ENCODE measurements at regions not wholly inside any gene's neighbourhood (a gene's known extent, or its start where the extent isn't known, plus 50 kb on each side); places are given as distances from the start of the nearest gene placed in this dataset.

DNA sequence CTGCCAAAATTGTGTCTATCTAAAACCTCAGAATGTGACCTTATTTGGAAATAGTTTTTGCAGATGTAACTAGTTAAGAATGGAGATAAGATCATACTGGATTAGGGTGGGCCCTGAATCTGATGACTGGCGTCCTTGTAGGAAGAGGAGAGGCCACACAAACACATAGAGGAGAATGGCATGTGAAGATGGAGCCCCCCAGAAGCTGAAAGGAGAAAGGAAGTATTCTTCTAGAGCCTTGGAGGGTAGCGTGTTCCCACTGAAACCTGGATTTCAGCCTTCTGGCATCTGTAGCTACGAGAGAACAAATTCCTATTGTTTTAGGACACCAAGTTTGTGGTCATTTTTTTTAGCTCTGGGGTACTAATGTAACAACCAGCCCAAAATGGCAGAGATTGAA lies 423.0 kb upstream of the TPM1 start:
- DNase-seq: no peak

DNA sequence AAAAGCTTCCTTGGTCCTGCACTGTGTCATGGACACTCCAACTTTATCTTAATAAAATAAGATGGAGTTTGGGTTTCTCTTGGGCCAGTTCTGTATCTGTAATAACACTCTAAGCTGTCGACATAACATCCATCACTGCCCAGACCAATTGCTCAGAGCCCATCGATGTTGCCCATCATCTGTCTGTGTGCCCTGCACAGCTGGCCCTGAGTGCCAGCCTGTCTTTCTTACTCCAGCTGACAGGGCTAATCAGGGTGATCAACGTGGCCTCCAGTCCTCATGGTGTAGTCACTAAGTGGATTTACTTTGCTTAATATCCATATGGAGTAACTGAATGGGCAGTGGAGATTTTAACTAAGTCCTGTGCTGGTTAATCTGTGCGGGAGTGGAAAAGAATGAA lies 419.8 kb upstream of the TPM1 start:
- no peak for DNase-seq

DNA sequence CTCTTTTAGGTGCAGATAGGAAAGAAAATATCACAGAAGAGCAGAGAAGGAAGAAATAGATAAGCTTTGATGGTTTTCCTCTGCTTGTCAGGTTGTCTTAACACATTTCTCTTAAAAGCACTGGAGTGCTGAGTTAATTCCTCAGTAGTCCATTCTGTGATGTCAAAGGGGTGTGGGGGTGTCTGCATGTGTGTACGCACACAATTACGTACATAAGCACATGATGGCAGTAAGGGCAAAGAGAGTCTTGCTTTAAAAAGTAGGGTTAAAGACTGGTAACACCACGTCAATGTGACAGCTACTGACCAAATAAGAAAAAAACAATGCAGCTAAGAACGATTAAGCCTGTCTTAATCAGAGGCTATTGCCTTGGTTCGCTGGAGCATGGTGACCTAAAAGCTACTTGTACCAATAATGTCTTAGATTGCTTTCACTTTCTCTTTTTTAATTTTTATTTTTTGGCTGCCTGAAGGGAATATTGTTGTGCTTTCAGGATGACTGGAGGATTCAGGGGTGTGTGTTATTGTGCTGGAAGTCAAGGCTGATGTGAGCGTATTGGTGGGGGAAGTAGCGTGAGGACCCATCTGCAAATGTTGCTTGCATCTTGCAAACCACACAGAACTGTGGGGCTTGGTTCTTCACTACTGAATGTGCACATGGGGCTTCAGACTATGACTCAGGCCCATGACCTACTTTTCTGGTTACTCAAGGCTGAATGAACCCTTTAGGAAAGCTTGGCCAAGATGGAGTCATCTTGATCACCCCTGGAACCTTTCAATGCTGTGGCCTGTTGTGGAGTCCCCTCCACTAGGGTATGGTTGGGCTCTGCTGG lies 417.8 kb upstream of the TPM1 start:
- no peak for DNase-seq

DNA sequence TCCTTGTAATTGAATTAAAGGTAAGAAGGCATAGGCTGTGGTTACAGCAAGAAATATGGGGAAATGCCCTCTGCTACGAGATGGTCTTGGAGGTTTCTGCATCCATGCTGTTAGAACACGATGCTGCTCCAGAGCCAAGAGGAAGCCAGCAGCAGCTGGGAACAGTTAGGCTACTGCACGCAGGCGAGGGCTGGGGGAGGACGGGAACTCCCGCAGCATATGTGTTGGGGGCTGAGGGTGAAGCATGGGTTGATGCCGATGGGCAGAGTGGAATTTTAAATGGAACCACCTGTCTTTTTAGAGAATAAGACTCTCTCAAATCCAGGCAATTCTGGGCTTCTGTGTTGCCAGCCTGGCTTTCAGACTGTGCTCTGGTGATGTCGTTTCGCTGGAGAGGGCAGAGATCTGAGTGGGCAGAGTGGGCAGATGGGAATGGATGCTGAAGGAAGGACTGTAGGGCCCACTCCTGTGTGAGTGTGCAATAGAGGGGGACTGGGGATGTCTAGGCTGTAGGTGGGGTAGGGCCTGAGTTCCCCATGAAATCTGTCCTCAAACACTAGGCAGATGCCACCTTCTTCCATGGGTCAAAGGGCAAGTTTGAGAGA lies 417.0 kb upstream of the TPM1 start:
- no peak for DNase-seq

DNA sequence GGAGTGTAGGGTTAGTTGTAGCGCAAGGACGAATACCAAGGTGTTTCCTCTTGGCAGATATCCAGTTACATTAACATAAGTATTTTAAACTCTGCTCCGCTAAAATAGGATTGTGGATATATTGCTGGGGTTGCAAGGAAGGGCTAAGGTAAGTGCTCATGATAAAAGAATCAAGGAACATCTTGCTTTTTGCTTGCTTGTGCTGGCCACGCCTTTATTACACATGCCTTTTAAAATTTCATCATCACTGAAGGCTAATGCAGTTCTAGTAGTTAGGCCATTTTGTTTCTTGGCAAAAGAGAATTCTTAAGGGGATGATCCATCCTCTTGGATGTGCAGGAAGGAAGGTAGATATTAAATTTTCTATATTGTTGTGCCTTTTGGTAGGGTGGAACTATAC lies 415.6 kb upstream of the TPM1 start:
- DNase-seq: no peak

DNA sequence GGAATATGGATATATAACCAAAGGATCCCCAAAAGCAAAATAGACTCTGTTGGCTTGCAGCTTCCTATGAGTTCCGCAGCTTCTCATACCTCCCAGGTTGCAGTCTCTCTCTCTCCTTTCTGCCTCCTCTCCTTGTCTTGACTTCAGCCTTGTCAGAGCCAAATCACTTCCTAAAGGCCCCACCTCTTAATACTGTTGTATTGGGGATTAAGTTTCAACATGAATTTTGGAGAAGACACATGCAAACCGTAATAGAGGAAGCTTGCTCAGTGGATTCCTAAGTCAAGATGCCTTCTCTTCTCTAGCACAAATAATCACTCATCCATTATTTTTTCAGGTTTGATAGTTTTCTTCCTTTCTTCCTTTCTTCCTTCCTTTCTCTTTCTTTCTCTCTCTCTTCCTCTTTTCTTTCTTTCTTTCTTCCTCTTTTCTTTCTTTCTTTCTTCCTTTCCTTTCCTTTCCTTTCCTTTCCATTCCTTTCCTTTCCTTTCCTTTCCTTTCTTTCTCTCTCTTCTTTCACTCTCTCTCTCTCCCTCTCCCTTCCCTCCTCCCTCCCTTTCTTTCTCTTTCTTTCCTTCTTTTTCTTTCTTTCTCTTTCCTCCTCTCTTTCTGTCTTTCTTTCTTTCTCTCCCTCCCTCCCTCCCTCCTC lies 411.3 kb upstream of the TPM1 start:
- no peak for DNase-seq

DNA sequence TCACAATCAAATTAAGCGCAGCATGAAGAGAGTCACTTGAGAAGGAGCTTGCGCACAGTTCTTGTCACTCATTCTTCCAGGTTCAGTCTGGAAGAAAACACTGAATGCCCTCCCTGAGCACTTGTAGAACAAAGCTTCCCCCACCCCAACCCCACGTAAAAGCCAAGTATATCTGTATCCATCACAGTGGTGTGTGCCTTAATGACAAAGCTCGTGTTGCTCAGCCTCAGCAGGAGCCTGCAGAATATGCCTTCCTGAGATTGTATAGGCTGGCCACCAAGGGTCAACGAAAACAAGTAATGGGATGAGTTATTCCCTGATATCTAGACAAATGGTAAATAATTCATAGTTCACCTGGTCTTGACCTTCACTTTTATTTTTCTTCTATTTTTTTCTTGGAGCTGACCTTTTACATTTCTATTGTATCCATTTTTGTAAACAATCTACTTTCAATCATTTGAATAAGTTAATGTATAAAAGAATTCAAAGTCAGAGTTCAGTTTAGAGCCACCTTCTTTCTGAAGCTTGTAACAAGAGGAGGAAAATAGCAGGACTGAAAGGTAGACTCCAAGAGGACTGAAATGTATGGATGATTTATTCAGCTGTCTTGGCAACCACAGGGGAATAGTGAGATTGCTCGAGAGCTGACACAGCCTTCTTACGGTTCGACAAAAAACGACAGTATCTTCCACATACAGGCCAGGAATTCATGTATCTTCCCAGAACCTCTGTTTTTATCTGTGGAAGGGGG lies 405.5 kb upstream of the TPM1 start:
- no peak for DNase-seq

DNA sequence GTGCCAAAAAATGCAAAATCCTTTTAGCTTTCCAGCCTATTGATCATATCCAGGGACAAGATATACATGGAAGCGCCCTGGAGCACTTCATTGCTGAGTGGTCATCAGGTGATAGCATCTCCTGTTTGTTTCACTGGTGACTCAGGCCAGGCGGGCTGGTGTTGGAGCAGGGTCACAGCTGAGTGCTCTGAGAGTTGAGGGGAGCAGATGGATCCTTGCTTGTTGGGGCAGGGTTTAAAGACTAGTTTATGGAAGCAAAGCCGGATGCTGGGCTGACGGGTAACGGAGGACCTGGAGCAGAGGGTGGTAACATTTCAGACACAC lies 405.0 kb upstream of the TPM1 start:
- DNase-seq: no peak

DNA sequence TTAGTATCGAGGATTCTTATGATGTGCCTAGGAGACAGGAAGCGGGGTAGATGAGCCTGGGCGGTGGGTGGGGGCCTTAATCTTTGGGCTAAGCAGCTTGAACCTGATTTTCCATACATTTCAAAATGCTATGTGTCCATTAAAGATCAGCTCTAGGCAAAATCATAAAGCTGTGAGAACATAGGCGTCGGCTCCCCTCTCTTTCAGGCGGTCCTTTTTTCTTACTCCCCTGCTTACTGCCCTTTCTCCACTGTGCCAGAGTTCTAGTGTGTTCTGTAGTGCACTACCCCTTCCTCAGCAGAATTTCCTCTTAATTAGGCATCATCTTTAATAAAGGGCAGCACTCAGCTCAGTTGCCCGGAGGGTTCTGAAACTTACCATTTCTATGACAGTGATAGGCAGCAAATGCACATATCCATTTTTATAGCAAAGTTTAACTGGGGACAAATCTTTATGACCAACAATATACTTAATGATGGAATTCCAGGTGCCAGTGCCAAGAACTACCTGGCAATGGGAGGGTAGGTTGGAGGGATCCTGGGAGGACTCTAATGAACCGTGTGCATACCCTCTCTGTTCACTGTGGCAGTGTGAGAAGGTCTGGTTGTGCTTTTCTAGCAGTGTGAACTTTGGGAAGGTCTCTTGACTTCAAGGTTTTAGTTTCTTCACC lies 404.5 kb upstream of the TPM1 start:
- DNase-seq: no peak

DNA sequence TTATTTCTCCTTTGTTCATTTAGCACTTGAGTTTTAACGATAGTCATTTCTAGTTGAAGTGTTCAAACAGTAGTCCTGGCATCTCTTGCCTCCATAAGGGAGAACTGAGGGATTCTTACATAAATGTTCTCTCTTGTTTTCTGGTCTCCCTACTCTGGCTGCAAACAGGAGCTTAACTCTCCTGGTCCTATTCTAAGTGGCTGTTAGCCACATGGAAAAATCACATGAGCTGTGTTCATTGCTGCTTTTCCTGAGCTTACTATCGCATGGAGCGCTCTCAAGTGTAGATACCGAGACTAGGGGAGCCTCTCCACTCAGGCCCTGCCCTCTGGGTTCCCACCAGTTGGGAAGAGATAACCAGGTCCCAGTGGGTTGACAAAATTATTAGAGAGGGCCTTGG lies 403.1 kb upstream of the TPM1 start:
- no peak for DNase-seq

DNA sequence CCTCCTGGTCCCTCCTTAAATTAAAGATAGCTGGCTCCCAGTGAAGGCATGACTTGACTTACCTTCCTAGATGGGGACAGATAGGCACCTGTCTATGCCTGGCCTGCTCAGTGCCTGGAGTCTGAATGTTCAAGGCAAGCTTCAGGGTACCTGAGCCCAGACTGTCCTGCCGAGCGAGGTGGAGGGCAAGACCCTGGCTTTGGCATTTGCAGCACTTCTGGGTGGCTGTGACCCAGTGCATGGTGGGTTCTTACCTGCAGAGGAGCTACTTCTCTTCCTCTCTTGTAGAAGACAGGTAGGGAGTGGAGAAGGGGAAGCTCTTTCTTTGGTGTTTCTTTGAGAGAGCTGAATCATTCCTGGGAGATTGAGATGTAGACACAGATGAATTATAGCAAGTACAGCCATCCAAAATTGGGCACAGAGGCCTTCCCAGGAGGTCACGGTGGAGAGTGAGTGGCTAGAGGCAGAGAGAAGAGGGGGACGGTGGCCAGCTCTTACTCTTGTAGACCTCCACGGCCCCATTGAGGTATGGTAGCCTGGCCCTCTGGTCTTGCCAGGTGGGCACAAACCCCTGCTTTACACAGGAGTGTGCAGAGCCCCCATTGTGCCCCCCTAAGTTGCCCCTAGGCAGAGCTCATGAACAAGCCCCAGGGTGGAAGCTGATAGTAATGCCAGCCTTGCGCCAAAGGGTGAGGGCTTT lies 402.5 kb upstream of the TPM1 start:
- DNase-seq: no peak

DNA sequence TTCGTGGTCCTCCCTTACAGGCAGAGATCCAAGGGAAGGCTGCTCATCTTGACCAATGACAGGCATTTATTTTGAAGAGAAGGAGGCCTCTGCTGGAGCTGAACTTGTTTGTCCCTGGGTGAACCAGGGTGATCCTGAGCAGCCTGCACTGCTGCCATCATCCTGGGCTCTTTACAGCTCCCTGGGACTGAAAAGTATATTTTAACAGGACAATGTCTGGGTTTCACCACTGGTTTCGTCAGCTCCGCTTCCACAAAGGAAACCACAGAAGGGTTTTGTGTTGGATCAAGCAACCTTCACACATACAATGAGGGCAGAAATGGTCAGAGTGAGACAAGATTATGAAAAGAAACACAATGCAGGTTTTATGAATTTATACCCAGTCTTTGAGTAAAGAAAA lies 400.7 kb upstream of the TPM1 start:
- no peak for DNase-seq

DNA sequence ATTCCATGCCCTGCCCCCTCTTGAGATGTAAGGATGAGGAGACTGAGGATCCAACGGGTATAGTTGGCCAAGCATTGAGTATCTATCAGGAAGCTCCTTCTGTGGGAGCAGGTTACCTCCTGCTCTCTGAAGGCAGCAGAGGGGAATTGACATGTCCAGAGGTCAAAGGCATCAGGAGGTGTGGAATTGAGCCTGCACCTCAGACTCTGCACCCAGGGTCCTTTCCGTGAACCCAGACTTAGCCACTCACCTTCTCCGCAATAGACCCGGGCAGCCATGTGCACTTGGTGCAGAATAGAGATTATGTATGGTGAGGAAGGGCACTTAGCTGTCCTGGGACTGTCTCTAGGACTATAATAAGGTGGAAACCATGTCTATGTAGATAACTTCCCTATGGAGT lies 399.0 kb upstream of the TPM1 start:
- DNase-seq: no peak

DNA sequence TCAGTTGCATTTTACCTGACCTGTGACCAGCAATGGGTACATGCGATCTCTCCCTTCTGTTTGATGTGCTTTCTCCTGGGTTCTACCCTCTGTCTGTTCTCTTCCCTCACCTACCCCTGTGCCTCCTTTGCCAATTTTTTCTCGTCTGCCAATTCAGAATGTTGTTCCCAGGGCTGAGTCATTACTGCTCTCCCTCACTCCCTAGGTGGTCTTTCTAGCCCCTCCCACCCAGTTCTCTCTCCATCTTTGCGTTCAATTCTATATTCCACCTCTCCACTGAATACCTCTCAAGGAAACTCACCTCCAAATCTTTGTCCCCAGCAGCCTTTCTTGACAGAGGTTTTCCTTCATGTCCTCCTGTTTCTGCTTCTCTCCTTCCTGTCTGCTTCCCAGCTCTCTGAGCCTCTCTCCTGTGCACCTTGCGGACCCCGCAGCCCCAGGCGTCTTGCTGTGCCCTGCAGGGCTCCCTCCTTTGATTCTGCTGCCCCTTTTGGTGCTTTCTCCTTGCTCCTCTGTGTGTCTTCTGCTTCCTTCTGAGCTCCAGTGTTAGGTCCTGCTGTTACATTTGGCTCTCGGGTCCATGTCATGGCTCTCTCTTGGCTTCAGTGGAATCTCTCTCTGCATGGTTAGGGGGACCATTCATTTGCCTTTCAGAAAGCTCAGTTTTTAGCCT lies 398.2 kb upstream of the TPM1 start:
- no peak for DNase-seq

DNA sequence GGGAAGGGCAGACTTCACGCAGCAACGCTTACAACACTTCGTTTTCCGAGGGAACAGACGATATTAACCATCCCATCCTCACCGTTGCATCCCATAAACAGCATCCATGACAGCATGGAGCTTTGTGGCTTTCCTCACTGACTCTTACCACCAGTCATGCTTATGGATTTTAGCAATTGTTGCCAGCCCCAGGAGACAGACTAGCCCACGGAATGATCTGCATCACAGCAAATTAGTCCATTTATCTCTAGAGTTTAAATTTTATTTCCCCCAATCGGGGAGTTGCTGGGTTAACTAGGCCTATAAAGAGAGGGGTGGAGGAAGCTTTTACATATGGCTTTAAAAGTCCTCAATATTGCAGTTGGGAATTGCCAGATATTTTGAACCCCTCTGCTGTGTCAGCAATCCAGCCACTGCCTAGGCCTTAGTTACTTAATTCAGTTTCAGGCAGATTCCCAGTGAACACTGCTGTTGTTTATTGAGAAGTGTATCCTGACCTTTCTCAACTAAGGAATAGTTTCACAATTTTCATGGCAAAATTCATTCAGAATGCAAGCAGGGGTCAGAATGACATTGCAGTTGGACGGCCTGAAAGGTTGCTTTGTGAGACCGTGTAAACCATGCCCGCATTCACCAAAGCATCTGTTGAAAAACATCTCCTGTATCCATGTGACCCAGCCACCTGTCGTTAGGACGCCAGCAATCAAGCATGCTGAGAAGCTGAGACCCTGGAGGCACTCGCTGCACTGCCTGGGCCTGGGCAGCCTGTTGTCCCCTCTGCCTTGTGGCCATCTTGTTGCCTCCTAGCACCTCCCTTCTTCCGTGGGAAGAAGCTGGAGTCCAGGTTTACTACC lies 397.4 kb upstream of the TPM1 start:
- no peak for DNase-seq

DNA sequence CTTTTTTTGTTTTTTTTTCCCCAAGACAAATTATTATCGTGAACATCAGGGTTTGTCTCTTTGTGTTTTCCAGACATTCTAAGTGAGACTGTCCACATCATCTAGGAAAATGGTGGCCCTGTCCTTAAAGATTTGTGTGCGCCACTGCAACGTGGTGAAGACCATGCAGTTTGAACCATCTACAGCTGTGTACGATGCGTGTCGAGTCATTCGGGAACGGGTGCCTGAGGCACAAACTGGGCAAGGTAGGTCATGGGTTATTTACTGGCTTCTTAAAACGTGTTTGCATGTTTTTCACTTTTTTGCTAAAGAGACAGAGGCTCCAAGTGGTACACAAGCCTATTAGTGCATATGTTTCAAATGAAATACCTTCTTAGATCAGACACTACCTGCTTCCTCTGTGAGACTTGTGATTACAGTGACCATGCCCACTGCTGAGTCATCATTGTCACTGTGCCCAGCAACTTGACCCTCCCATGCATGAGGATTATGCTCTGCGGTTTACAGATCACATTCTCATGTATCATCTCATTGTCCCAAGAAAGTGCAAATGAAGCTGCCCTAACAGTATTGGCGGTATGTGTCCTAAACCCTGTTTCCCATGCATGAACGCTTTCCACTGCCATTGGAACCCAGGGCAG lies 395.2 kb upstream of the TPM1 start:
- DNase-seq: no peak

DNA sequence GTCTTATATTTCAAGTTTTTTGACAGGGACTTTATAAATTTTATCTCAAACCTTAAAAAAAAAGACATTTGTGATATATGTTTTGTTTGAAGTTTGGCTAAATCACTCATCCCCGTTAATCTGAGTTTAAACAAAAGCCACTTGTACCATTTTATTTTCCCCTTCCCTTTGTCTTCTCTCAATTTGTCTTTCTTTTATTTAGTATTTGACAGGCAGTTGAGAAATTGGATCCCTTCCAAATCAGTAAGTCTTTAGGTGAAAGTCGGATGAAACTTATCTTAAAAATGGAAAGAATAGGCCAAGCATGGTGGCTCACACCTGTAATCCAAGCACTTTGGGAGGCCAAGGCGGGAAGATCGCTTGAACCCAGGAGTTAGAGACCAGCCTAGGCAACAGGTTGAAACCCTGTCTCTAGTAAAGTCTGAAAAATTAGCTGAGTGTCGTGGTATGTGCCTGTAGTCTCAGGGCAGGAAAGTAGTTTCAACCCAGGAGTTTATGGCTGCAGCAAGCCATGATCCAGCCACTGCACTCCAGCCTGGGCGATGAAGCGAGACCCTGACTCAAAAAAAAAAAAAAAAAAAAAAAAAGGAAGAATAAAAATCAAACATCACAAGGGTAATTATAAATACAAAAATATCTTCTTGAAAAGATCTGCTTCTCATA lies 394.6 kb upstream of the TPM1 start:
- no peak for DNase-seq

DNA sequence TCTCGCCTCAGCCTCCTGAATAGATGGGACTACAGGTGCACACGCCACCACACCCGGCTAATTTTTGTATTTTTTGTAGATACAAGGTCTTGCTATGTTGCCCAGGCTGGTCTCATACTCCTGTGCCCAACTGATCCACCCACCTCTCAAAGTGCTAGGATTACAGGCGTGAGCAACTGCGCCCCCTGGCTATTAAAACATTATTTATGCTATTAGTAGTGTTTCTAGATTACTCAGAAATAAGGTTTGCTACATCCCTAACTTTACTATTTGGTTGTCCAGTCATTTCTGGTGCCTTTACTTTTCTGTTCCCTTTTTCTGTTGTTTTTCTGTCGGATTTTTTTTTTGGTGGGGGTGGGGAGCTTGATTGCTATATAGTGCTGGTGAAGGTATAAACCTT lies 393.6 kb upstream of the TPM1 start:
- no peak for DNase-seq

DNA sequence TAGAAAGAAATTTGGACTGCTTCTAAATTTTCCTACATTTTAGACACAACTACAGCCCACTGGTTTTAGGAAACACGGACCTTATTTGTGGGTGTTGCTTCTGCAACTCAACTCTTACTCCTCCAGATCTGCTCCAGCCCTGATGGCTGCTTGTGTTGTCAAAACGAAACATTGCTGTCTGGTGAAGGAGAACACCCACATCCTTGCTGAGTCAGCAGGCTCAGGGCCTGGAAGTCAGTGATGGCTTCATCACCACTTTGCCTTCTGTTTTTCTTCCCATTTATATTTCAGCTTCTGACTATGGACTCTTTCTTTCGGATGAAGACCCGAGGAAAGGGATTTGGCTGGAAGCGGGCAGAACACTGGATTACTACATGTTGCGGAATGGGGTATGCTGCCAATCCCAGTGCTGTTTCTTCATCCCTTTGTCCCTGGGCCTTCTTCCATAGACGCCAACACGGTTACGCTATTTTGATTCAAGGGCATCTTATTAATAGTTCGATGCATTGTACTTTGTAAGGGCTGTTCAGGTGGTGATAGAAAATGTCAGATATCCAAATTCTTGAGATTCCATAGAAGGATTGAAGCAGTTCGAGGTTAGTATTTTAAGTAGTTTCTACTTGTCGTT lies 392.6 kb upstream of the TPM1 start:
- peak; percentile 9 to 16 for DNase-seq

Measured in stimulated activated CD4-positive, alpha-beta T cell treated with anti-CD3 and anti-CD28 coated beads, Interleukin-2, amount 100 ng/mL, for 48 hours (primary cell).